Stimulated activated CD4-positive, alpha-beta T cell treated with anti-CD3 and anti-CD28 coated beads, Interleukin-12 subunit alpha, Interleukin-12 subunit beta, amount 100 ng/mL, for 48 hours (primary cell): ENCODE measurements at regions not wholly inside any gene's neighbourhood (a gene's known extent, or its start where the extent isn't known, plus 50 kb on each side); places are given as distances from the start of the nearest gene placed in this dataset.

Experiments used
- DNase-seq, 3 donors: peaks; one replicate each; pipeline ENCODE4 v3.0.0-alpha.2; 2020; ENCODE audit warnings: low read depth in 2 of 3, low spot score in 1 of 3

GRCh38 chr15:93662162-93662885 is 569.0 kb upstream of the MCTP2 start:
- no peak for DNase-seq

GRCh38 chr15:93658026-93658816 is 569.2 kb upstream of the RGMA start:
- no peak for DNase-seq

- DNase-seq, result no peak
Observed at GRCh38 chr15:93656041-93656440, 567.0 kb upstream of the RGMA start.

- DNase-seq, result no peak
Observed at GRCh38 chr15:93649691-93650235, 560.8 kb upstream of the RGMA start.

GRCh38 chr15:93646193-93646592 is 557.2 kb upstream of the RGMA start:
- DNase-seq, result no peak

GRCh38 chr15:93645594-93645993 is 556.6 kb upstream of the RGMA start:
- no peak for DNase-seq

- no peak for DNase-seq
Observed at GRCh38 chr15:93644595-93644994, 555.6 kb upstream of the RGMA start.

DNA sequence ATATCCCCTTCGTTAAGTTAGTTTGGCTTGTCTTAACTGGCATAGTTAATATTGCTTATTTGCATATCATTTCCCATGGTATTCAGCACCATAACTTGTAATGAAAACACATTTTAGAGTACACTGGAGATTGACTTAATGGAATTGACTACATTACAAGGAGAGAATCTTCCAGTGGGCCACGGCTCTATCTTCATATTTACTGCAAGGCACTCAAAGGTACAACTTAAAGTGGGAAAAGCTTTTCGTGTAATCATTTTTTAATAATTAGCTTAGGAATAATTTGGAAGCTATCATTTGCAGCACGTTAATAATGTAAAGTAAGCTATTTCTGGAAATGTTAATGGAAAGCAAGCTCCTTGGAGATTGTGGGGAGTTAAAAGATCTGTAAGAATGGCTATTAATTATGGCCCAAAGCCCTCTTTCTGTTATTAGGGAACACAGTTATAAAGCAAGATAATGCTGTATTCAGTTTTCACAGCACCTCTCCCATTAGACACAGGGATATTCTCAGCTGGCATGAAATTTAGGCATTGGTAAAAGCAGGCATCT is 551.5 kb upstream of the RGMA start:
- no peak for DNase-seq

DNA sequence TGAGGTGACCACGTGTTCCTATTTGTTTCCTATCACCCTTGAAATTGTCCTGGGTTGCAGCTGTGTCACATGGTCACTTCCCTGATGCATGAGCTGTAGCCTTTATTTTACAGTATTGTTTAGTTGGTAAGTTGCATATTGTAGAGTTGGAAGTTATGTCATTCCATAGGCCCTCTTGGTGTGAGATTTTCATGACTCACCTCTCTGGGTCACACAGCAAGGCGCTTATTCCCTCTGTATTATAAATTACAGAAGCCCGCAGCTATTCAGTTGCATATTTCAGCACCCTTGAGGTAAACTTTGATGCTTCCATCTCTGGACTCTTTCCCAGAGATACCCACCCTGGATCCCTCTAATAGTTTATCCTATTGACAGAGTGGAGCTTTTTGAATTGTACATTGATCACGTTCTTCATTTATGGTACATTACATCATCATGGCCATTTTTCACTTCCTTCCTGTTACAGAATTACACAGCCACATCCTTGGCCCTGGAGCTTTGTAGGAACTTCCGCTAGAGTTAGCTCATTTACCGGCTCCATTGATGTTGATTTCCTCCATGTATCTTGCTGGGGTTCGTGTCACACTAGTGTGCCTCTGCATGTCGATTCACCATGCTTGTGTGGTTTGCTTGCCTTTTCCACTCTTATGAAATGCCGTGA is 543.1 kb upstream of the RGMA start:
- DNase-seq, result no peak

DNA sequence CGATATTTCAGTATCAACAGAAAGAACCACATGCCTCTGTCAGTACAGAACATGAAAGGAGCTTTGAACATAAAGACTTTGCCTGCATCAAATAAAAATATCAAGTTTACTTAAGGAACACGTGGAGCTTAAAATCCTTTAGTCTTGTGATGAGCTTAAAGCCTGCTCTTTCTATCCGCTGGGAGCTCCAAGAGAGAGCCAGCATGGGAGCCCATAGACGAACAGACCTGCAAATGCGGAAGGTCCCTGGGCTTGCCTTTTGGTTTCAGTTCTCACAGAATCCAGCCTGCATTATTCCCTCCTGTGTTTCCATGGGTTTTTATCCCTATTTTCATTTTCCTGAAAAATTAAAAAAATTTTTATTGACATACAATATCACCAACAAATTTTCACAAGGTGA is 530.6 kb upstream of the RGMA start:
- no peak for DNase-seq

DNA sequence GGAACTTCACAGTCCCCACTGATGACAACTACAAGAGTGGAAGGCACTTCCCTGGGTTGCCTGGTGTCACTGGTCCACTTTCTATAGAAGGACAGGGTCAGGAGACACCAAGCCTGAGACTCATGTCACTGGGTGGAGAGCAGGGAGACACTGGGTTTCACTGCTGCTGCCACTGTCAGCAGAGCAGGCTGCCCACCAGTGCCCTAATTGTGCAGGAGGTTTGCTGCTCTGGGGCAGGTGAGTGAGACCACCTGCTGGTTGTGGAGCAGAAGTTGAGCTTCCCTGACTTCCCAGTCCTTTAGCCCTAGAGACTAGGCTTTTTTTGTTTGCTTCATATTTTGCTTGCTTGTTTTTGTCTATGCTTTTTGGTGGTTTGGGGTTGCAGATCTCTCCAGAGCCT is 528.4 kb upstream of the RGMA start:
- DNase-seq, result no peak

GRCh38 chr15:93614386-93615104 is 525.5 kb upstream of the RGMA start:
- DNase-seq, result no peak

DNA sequence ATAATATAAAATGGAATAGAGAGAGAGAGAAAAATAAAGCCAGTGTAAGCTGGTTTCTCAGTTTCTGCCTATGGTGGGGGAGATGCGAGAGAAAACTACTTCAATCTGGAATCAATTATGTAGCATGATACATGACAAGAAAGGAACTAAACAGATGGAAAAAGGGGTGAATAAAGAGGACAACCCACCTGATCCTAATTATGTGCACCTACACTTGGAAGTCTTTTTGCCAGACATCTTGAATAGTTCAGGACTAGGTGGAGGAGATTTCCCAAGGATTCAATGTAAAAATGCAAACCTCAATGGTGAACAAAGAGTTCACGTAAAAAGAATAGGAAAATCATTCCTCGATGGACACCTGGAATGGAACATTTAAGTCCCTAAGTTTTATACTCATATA is 524.4 kb upstream of the RGMA start:
- no peak for DNase-seq

- no peak for DNase-seq
Observed at GRCh38 chr15:93612953-93613352, 523.9 kb upstream of the RGMA start.

GRCh38 chr15:93610944-93611343 is 521.9 kb upstream of the RGMA start:
- DNase-seq, result no peak

GRCh38 chr15:93608643-93609148 is 519.7 kb upstream of the RGMA start:
- no peak for DNase-seq

- DNase-seq, result no peak
Observed at GRCh38 chr15:93603550-93603949, 514.5 kb upstream of the RGMA start.

- no peak for DNase-seq
Observed at GRCh38 chr15:93587059-93587521, 498.1 kb upstream of the RGMA start.

DNA sequence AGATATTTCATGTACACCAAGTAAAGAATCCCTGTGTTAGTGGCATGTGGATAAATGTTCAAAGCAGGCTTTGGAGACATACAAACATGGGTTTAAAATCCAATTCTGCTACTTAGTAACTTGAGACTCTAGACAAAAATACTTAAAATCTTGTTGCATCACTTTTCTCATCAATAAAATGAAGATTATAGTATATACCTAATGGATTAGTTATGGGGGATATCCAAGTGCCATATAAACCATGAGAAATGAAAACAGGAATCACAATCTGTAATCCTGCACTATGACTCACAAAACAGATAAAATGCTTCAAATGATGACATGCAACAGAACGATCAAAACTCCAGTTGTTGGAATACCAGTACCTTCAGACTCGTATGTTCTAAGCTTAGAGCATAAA is 496.0 kb upstream of the RGMA start:
- DNase-seq, result no peak

- DNase-seq, result no peak
Observed at GRCh38 chr15:93583968-93584367, 495.0 kb upstream of the RGMA start.

GRCh38 chr15:93583552-93583951 is 494.5 kb upstream of the RGMA start:
- no peak for DNase-seq
